HG03108 (cell line): ENCODE measurements at regions not wholly inside any gene's neighbourhood (a gene's known extent, or its start where the extent isn't known, plus 50 kb on each side); places are given as distances from the start of the nearest gene placed in this dataset.

Experiments used
- ATAC-seq: cut with Tn5 transposase; IDR thresholded peaks from one replicate; pipeline ENCODE4 v1.9.1; 2021; ENCODE audit warnings: moderate library complexity; ENCODE audit not compliant: unreplicated experiment

DNA sequence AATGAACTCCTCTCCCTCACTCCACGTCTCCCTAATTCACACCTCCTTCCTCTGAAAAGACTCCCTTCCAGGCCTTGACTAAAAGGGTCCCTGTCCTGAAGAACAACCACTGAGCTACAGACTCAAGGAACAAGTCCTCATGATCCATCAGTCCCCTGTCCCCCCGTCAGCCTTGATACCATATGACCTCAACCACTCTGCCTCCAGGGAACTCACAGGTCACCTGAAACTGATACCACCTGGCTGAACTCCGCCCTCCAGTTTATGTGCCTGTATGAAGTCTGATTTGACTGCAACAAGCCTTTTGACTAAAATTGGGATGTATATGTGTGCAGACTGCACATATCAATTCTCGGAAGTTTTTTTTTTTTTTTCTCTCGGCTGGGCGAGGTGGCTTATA lies 88.7 kb downstream of the UGCG start:
- ATAC-seq: peak; percentile 29

DNA sequence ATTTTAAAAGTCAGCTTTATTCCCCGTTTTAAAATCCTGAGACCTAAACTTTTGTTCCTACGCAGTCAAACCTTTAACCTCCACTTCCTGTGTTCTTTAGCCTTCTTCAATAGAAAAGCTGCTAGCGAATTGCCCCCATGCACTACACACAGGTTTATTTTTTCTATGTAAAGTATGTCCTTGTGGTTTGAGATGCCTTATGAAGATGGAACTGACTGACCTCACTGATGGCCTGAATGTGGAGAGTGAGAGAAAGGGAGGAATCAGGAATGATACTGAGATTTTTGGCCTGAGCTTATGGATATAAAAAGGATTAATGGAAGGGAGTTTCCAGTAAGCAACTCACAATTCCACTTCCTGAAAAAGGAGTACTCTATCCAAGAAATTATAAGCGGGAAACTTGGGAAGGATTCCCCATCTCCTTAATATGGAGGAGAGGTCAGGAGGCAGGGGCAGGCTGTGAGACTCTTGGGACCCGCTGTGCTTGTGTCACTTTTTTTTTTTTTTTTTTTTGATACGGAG lies 89.5 kb downstream of the UGCG start:
- no peak for ATAC-seq
